Calu3 (cell line): ENCODE measurements at regions not wholly inside any gene's neighbourhood (a gene's known extent, or its start where the extent isn't known, plus 50 kb on each side); places are given as distances from the start of the nearest gene placed in this dataset.

ENCODE experiments used
- BruUV-seq: library from RNA; stranded (reverse); fragments of 400-500 nt; replicated peaks from 2 replicates; lab custom pipeline; 2021; lab: Mats Ljungman, UMichigan
- CTCF ChIA-PET: fragments of 300-600 bp; sonication (Branson Sonifier 250); formaldehyde crosslinking; loops from one replicate; lab custom pipeline; 2022; ENCODE audit warnings: antibody characterized with exemption; lab: Charles Lee
- DNase-seq: peaks from one replicate; pipeline ENCODE4 v3.0.0; 2022
- H3K27ac Mint-ChIP-seq: one replicate; pipeline ENCODE4 v1.8.0; 2022; ENCODE audit warnings: mixed read lengths; ENCODE audit not compliant: unreplicated experiment
- H3K27me3 Mint-ChIP-seq: one replicate; pipeline ENCODE4 v1.8.0; 2022; ENCODE audit warnings: mixed read lengths; ENCODE audit not compliant: unreplicated experiment
- H3K36me3 Mint-ChIP-seq: one replicate; pipeline ENCODE4 v1.8.0; 2022; ENCODE audit warnings: mild to moderate bottlenecking, moderate library complexity, mixed read lengths; ENCODE audit not compliant: insufficient read depth, unreplicated experiment
- H3K4me1 Mint-ChIP-seq: one replicate; pipeline ENCODE4 v1.8.0; 2022; ENCODE audit warnings: mild to moderate bottlenecking, low read depth, mixed read lengths; ENCODE audit not compliant: unreplicated experiment
- H3K4me3 Mint-ChIP-seq: one replicate; pipeline ENCODE4 v1.8.0; 2022; ENCODE audit warnings: mild to moderate bottlenecking, low read depth, moderate library complexity, mixed read lengths; ENCODE audit not compliant: unreplicated experiment
- H3K9me3 Mint-ChIP-seq: one replicate; pipeline ENCODE4 v1.8.0; 2022; ENCODE audit warnings: low read depth, mixed read lengths; ENCODE audit not compliant: unreplicated experiment
- intact Hi-C: fragments of 100-400 bp; cut with micrococcal nuclease; formaldehyde crosslinking; loops from one replicate; pipeline ENCODE4 v1.10.0; 2022; ENCODE audit not compliant: unreplicated experiment
- TF ChIP-seq, protein P1 (sequence below): fragments of 200-600 bp; IDR thresholded peaks from one replicate; pipeline ENCODE4 v1.8.0; 2022; ENCODE audit warnings: antibody characterized with exemption; ENCODE audit not compliant: unreplicated experiment

DNA sequence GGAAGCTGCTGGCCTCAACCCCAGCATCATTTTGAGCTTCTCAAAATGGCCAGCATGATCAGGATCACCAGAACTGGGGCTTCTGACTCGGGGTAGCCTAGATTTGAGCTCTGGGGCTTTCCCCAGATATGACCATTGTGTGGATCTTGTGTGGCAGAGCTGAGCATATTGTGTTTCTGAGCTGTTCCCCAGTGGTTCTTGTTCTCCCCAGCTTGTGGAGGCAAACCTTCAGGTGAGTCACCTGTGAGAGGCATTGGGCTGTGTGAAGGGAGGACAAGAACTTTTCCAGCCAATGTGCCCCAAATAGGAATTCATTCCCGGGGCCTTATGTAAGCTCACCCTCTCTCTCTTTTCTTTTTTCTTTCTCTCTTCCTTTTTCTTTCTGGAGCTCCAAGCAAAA, 80.7 kb upstream of the PITX1 start:
- CTCF ChIA-PET = interaction anchor here (0.7 kb wide), 1 partner anchor 27 kb away, joined by 3 read pairs; no protein-coding TSS in a partner anchor
- H3K4me3 Mint-ChIP-seq = no peak overlapping the region
- TF ChIP-seq, protein P1, sequence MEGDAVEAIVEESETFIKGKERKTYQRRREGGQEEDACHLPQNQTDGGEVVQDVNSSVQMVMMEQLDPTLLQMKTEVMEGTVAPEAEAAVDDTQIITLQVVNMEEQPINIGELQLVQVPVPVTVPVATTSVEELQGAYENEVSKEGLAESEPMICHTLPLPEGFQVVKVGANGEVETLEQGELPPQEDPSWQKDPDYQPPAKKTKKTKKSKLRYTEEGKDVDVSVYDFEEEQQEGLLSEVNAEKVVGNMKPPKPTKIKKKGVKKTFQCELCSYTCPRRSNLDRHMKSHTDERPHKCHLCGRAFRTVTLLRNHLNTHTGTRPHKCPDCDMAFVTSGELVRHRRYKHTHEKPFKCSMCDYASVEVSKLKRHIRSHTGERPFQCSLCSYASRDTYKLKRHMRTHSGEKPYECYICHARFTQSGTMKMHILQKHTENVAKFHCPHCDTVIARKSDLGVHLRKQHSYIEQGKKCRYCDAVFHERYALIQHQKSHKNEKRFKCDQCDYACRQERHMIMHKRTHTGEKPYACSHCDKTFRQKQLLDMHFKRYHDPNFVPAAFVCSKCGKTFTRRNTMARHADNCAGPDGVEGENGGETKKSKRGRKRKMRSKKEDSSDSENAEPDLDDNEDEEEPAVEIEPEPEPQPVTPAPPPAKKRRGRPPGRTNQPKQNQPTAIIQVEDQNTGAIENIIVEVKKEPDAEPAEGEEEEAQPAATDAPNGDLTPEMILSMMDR = no peak
- H3K27me3 Mint-ChIP-seq = no peaks in the 10 kb centered on the region
- no TSS peak for BruUV-seq
- no peak overlapping the region for H3K27ac Mint-ChIP-seq
- DNase-seq = no peak
- intact Hi-C loops = no loop called here
- H3K9me3 Mint-ChIP-seq = no peaks in the 10 kb centered on the region
- H3K36me3 Mint-ChIP-seq = no peaks in the 10 kb centered on the region
- H3K4me1 Mint-ChIP-seq = peaks cover 17% of the 10 kb centered on the region

DNA sequence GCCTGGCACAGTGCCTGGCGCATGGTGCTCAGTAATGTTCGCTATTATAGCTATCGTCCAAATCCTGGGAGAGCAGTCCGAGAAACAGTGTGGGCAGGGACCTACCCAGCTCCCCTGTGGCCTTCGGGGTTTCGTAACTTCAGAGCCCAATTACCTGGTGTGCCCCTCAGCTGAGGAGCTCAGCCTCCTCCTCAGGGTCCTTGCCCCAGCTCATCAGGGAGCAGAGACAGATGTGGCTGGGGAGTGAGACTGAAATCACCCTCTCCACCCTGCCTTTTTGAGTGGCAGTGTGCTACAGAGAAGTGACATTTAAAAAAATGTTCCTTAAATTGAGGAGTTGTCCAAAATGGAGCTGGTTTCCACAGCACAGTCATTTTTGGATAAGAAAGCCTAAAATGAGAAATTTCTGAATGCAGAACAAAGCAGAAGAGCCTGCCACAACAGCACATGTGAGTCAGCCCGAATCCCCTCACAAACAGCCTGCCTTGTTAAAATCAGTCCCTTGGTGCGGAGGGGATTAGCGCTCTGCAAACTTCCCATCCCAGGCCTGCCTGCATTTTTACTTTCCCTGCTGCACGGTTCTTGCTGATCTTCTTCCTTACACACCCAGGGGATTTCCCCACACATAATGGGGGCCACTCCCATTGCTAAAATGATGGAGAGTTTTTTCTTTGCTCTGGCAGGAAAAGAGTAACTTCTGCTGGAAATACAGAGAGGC, 78.1 kb upstream of the PITX1 start:
- H3K36me3 Mint-ChIP-seq = no peaks in the 10 kb centered on the region
- BruUV-seq = no TSS peak
- H3K9me3 Mint-ChIP-seq = no peaks in the 10 kb centered on the region
- DNase-seq = no peak
- H3K27ac Mint-ChIP-seq = no peak overlapping the region
- TF ChIP-seq, protein P1 = no peak
- CTCF ChIA-PET = interaction anchor here (1.1 to 1.3 kb wide), 2 partner anchors 10 to 29 kb away, joined by 3 to 4 read pairs; no protein-coding TSS in a partner anchor
- H3K27me3 Mint-ChIP-seq = no peaks in the 10 kb centered on the region
- intact Hi-C loops = no loop called here
- H3K4me3 Mint-ChIP-seq = no peak overlapping the region
- peaks cover 17% of the 10 kb centered on the region for H3K4me1 Mint-ChIP-seq

DNA sequence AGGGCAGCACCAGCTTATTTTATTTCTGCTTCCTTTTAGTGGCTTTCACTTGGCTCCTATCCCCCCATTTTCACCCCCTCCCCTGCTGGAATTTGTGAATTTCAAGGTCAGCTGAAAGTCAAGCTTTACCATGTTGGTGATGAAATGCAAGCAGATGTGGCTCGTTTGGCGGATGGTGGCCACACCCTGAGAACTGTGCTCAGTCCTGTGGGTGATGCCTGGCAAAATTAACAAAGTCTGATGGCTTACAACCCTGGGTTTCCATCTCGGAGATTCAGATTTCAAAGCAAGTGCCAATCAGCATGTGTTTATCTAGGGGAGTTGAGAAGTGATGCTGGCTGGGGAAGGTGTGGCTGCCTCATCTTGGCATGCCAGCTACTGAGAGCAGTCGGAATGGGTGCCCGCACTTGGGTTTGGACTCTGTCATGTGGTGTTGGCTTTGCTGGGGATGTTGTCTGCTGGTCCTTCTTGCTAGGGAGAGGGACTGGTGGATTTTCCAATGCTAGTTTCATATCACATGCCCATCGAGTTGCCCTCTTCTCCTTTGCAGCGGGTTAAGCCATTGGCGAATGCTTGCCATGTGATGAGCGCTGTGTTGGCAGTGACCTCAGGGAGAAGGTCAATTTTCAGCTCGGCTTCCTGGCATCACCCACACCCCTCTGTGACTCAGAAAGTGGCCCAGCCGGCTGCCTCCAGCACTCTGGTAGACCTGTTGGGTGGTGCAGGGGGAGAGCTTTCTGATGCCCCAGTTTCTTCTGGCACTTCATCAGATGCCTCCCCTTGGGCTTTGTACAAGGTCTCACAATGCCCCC, 77.0 kb upstream of the PITX1 start:
- BruUV-seq = no TSS peak
- Mint-ChIP-seq H3K27ac (no peak overlapping the region), H3K4me1 (peaks cover 17% of the 10 kb centered on the region), H3K27me3 (peaks cover 5% of the 10 kb centered on the region), H3K36me3 (no peaks in the 10 kb centered on the region), H3K4me3 (no peak overlapping the region), H3K9me3 (no peaks in the 10 kb centered on the region)
- DNase-seq = peak; percentile 39
- CTCF ChIA-PET = interaction anchor here (0.6 to 1.3 kb wide), 3 partner anchors 8 to 85 kb away, joined by 3 to 4 read pairs (median 4); no protein-coding TSS in a partner anchor
- intact Hi-C loops = no loop called here
- TF ChIP-seq, protein P1 = no peak

DNA sequence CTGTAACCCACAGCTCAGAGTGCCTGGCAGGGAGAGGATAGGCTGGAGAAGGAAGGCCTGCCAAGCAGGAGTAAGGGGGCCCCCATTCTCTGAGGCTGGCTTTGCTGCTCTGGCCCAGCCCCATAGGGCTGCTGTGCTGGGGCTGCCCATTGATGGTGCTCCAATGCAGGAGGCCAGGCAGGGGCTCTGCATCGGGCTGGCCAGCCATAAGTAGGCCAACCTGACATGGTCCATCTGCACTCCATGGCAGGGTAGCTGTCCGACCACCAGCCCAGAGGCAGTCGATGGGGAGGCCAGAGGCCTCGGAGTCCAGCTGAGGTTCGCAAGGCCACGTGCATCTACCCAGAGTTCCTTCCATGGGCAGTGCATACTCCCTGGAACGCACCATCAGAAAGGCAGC, 75.0 kb upstream of the PITX1 start:
- DNase-seq = no peak
- CTCF ChIA-PET = no interaction called here
- Mint-ChIP-seq H3K36me3 (no peaks in the 10 kb centered on the region), H3K27me3 (peaks cover 15% of the 10 kb centered on the region), H3K4me1 (peaks cover 17% of the 10 kb centered on the region), H3K27ac (no peak overlapping the region), H3K9me3 (no peaks in the 10 kb centered on the region), H3K4me3 (no peak overlapping the region)
- intact Hi-C loops = no loop called here
- no TSS peak for BruUV-seq
- TF ChIP-seq, protein P1 = no peak
